ENCODE measurements at regions not wholly inside any gene's neighbourhood (a gene's known extent, or its start where the extent isn't known, plus 50 kb on each side); places are given as distances from the start of the nearest gene placed in this dataset.

DNA sequence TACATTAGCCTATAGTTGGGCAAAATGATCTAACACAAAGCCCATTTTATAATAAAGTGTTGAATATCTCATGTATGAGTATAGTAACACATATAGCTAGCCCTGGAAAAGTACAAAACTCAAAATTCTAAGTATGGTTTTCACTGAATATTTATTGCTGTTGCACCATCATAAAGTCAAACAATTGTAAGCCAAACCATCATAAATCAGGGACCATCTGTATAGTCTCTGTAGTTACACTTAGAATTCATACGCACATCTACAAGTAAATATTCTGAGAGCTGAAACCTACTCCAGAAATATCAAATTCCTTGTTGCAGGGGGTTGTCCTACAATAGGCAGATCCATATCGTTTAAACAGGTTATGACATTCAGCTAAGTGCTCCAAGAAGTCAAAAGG, 817.3 kb downstream of the BCKDHB start:
- Histone ChIP-seq H3K9me2 (replicated peaks; ENCODE audit: insufficient read depth) (no peaks in the 10 kb centered on the region), H3K79me2 (no peaks in the 10 kb centered on the region), H2AFZ (no peak overlapping the region), H3K4me2 (no peak overlapping the region), H3K9me3 (ENCODE audit: low read depth) (no peaks in the 10 kb centered on the region), H3K36me3 (replicated peaks; ENCODE audit: insufficient read depth, low read depth) (no peaks in the 10 kb centered on the region), H3K27me3 (no peaks in the 10 kb centered on the region), H3K27ac (no peak overlapping the region), H3K4me1 (ENCODE audit: insufficient read depth) (no peaks in the 10 kb centered on the region), H3K4me3 (no peak overlapping the region), H4K20me1 (ENCODE audit: insufficient read depth, poor library complexity, severe bottlenecking) (no peaks in the 10 kb centered on the region)
- TF ChIP-seq EZH2 (IDR thresholded peaks at IDR 0.05; ENCODE audit: borderline replicate concordance) = no peak
- TF ChIP-seq EZH2phosphoT487 (IDR thresholded peaks at IDR 0.05; ENCODE audit: low read depth, severe bottlenecking, unreplicated experiment) = no peak
- TF ChIP-seq, protein P1, sequence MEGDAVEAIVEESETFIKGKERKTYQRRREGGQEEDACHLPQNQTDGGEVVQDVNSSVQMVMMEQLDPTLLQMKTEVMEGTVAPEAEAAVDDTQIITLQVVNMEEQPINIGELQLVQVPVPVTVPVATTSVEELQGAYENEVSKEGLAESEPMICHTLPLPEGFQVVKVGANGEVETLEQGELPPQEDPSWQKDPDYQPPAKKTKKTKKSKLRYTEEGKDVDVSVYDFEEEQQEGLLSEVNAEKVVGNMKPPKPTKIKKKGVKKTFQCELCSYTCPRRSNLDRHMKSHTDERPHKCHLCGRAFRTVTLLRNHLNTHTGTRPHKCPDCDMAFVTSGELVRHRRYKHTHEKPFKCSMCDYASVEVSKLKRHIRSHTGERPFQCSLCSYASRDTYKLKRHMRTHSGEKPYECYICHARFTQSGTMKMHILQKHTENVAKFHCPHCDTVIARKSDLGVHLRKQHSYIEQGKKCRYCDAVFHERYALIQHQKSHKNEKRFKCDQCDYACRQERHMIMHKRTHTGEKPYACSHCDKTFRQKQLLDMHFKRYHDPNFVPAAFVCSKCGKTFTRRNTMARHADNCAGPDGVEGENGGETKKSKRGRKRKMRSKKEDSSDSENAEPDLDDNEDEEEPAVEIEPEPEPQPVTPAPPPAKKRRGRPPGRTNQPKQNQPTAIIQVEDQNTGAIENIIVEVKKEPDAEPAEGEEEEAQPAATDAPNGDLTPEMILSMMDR (IDR thresholded peaks at IDR 0.05; ENCODE audit: poor library complexity) = no peak
- DNase-seq (ENCODE audit: low spot score) = no peak
- WGBS (ENCODE audit: low lambda C conversion rate, missing lambda C conversion rate) = 80% methylated on average over 2 of the region's 2 CpGs

DNA sequence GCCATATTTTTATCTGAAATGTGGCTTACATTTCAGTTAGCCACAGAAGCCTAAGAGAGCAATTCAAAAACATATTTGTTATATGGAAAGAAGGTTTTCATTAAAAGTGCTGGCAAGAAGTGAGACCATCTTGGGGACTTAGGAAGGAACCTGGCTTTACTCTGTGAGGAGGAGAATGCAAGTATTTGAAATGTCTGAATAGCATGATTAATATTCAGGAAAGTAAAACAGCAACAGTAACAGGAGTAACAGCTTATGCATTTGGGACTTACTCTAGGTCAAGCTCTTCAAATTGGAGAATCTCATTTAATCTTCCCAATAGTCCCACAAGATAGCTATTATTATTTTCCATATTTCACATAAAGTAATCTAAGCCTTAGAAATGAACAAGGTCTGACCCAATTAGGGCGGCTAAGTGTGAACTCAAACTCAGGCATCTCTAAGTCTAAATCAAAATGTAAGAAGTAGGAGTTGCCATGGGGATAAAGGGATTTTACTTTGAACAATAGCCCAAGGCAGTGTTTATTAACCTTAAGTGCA, 816.5 kb downstream of the BCKDHB start:
- no peak for TF ChIP-seq EZH2phosphoT487 (IDR thresholded peaks at IDR 0.05; ENCODE audit: low read depth, severe bottlenecking, unreplicated experiment)
- WGBS (ENCODE audit: low lambda C conversion rate, missing lambda C conversion rate) = 90% methylated on average over 1 of the region's 1 CpG

DNA sequence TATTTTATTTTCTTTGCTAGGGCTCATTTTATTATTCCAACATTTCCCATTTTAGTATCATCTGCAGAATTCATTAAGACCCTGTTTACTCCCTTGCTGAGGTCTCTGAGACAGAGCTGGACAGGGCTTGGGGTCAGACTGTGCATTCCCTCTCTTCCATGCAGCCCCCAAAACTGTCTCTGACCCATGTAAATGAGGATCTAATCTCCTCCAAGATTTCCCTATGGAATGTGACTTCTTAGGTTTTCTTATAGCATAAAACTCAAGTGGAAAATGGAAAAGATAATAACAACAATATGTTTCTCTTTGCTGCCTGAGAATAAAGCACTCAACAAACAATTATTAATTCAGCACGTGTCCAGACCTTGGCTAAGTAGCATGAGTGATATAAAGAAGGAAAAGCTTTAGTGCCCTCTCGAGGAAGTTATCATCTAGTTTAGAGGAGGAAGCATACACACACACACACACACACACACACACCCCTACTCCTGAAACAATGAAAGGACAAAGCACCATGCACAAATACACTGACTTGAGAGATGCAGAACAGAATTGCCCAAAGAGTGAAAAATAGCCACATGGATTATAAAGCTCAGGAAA, 815.5 kb downstream of the BCKDHB start:
- Histone ChIP-seq H3K4me1 (ENCODE audit: insufficient read depth) (no peaks in the 10 kb centered on the region), H3K9me2 (replicated peaks; ENCODE audit: insufficient read depth) (no peaks in the 10 kb centered on the region), H4K20me1 (ENCODE audit: insufficient read depth, poor library complexity, severe bottlenecking) (no peaks in the 10 kb centered on the region), H3K79me2 (no peaks in the 10 kb centered on the region), H3K27ac (no peak overlapping the region), H3K27me3 (no peaks in the 10 kb centered on the region), H3K4me3 (no peak overlapping the region), H3K4me2 (no peak overlapping the region), H2AFZ (no peak overlapping the region), H3K36me3 (replicated peaks; ENCODE audit: insufficient read depth, low read depth) (no peaks in the 10 kb centered on the region), H3K9me3 (ENCODE audit: low read depth) (no peaks in the 10 kb centered on the region)
- TF ChIP-seq, protein P1 (IDR thresholded peaks at IDR 0.05; ENCODE audit: poor library complexity) = no peak
- TF ChIP-seq EZH2 (IDR thresholded peaks at IDR 0.05; ENCODE audit: borderline replicate concordance) (no peak), EZH2phosphoT487 (IDR thresholded peaks at IDR 0.05; ENCODE audit: low read depth, severe bottlenecking, unreplicated experiment) (no peak)
- 55% methylated on average over 2 of the region's 2 CpGs for WGBS (ENCODE audit: low lambda C conversion rate, missing lambda C conversion rate)
- no peak for DNase-seq (ENCODE audit: low spot score)

More for the DNA sequence above, 816.5 kb downstream of the BCKDHB start:
- H3K4me2 ChIP-seq = no peak overlapping the region
- no peaks in the 10 kb centered on the region for H3K79me2 ChIP-seq
- no peak for DNase-seq (ENCODE audit: low spot score)
- no peaks in the 10 kb centered on the region for H3K27me3 ChIP-seq
- no peaks in the 10 kb centered on the region for H3K36me3 ChIP-seq (replicated peaks; ENCODE audit: insufficient read depth, low read depth)
- no peaks in the 10 kb centered on the region for H3K9me3 ChIP-seq (ENCODE audit: low read depth)
- H3K27ac ChIP-seq = no peak overlapping the region
- no peak overlapping the region for H2AFZ ChIP-seq
- H3K9me2 ChIP-seq (replicated peaks; ENCODE audit: insufficient read depth) = no peaks in the 10 kb centered on the region
- no peak overlapping the region for H3K4me3 ChIP-seq
- H3K4me1 ChIP-seq (ENCODE audit: insufficient read depth) = no peaks in the 10 kb centered on the region
- no peaks in the 10 kb centered on the region for H4K20me1 ChIP-seq (ENCODE audit: insufficient read depth, poor library complexity, severe bottlenecking)

DNA sequence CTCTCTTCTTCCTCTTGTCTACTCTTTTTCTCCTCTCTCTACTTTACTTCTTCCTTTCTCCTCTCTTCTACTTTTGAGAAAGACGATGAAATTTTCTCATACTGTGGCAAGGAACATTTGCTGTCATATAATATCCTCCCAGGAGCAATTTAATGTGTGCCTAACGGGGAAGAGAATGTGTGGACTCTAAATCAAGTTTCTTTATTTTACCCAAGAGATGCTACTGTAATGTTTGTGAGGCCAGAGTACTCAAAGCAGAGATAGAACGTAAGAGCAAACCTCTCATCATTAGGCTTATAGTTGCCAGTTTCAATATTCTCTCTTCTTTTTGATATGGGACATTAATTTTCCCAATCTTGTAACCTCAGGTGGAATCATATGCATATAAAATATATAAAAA, 801.4 kb downstream of the BCKDHB start:
- Histone ChIP-seq H3K9me2 (replicated peaks; ENCODE audit: insufficient read depth) (no peaks in the 10 kb centered on the region), H3K36me3 (replicated peaks; ENCODE audit: insufficient read depth, low read depth) (no peaks in the 10 kb centered on the region), H3K27me3 (no peaks in the 10 kb centered on the region), H3K9me3 (ENCODE audit: low read depth) (no peaks in the 10 kb centered on the region), H3K4me3 (no peak overlapping the region), H3K27ac (no peak overlapping the region), H3K79me2 (no peaks in the 10 kb centered on the region), H2AFZ (no peak overlapping the region), H3K4me1 (ENCODE audit: insufficient read depth) (no peaks in the 10 kb centered on the region), H4K20me1 (ENCODE audit: insufficient read depth, poor library complexity, severe bottlenecking) (no peaks in the 10 kb centered on the region), H3K4me2 (no peak overlapping the region)
- TF ChIP-seq, protein P1 (IDR thresholded peaks at IDR 0.05; ENCODE audit: poor library complexity) = no peak
- WGBS (ENCODE audit: low lambda C conversion rate, missing lambda C conversion rate) = 76% methylated on average over 3 of the region's 3 CpGs
- no peak for DNase-seq (ENCODE audit: low spot score)

Data from hepatocyte (in vitro differentiated cells).